Endothelial cell of umbilical vein (primary cell): ENCODE measurements at regions not wholly inside any gene's neighbourhood (a gene's known extent, or its start where the extent isn't known, plus 50 kb on each side); places are given as distances from the start of the nearest gene placed in this dataset.

ENCODE experiments used
- BruUV-seq: library from RNA; stranded (reverse); fragments of 400-500 nt; replicated peaks from 2 replicates; lab custom pipeline; 2021; lab: Mats Ljungman, UMichigan
- CTCF ChIA-PET: fragments of 300-600, 350-600 bp; sonication (Branson Sonifier 250); formaldehyde crosslinking; loops from one replicate; lab custom pipeline; 2021; ENCODE audit warnings: antibody characterized with exemption, inconsistent platforms; lab: Charles Lee
- POLR2A ChIA-PET: fragments of 300-600, 350-600 bp; sonication (Branson Sonifier 250); formaldehyde crosslinking; loops from one replicate; lab custom pipeline; 2021; ENCODE audit warnings: antibody characterized with exemption, inconsistent platforms; lab: Charles Lee
- DNase-seq: peaks from one replicate; pipeline ENCODE4 v3.0.0-alpha.2; 2011; ENCODE audit warnings: low read depth, low spot score
- FAIRE-seq: peaks from 2 replicates; lab custom pipeline; 2011; peaks lifted over from hg19 to GRCh38; lab: Jason Lieb, UNC
- H2AFZ ChIP-seq: 2 replicates; pipeline ENCODE4 v1.6.0; 2012; ENCODE audit warnings: low read depth, low read length, control low read depth, inconsistent platforms
- H3K27ac ChIP-seq: 2 replicates; pipeline ENCODE4 v1.5.1; 2011; ENCODE audit warnings: low read depth, mild to moderate bottlenecking, control low read depth, low read length, moderate library complexity; ENCODE audit not compliant: insufficient read depth
- H3K27me3 ChIP-seq, 2 experiments: 2 replicates each; pipeline versions ENCODE4 v1.6.0 to v1.6.1; 2011; ENCODE audit warnings: low read length in 2 of 2, mixed read lengths in 1 of 2; ENCODE audit not compliant: control insufficient read depth in 2 of 2, insufficient read depth in 2 of 2
- H3K36me3 ChIP-seq, 2 experiments: 2 replicates in 1 of 2; 3 replicates in 1 of 2; pipeline ENCODE4 v1.5.1; 2011; ENCODE audit warnings: low read length in 2 of 2, mild to moderate bottlenecking in 1 of 2, moderate library complexity in 1 of 2; ENCODE audit not compliant: control insufficient read depth in 2 of 2, insufficient read depth in 2 of 2; ENCODE audit errors: extremely low read depth in 1 of 2
- H3K4me1 ChIP-seq: 3 replicates; pipeline ENCODE4 v1.5.1; 2011; ENCODE audit warnings: mild to moderate bottlenecking, low read length; ENCODE audit not compliant: control insufficient read depth, insufficient read depth; ENCODE audit errors: extremely low read depth
- H3K4me2 ChIP-seq: 2 replicates; pipeline ENCODE4 v1.6.1; 2011; ENCODE audit warnings: low read length, control low read depth, mixed read lengths; ENCODE audit not compliant: insufficient read depth
- H3K4me3 ChIP-seq, 3 experiments: fragments of 200-600 bp in 1 of 3; sonication (generic), shearing (Covaris generic) in 1 of 3; replicated peaks in 1 of 3; 2 replicates each; pipeline ENCODE4 v1.5.1; 2011 to 2016; ENCODE audit warnings: control low read depth in 3 of 3, low read length in 3 of 3, mild to moderate bottlenecking in 2 of 3, inconsistent platforms in 1 of 3, low read depth in 1 of 3, moderate library complexity in 1 of 3; ENCODE audit not compliant: insufficient read depth in 1 of 3
- H3K79me2 ChIP-seq: 2 replicates; pipeline ENCODE4 v1.6.0; 2012; ENCODE audit warnings: low read length, inconsistent platforms; ENCODE audit not compliant: control insufficient read depth, insufficient read depth
- H3K9ac ChIP-seq: replicated peaks from 2 replicates; pipeline ENCODE3; 2011; ENCODE audit warnings: low read length, control low read depth; ENCODE audit not compliant: insufficient read depth; ENCODE audit errors: extremely low read depth
- H3K9me1 ChIP-seq: replicated peaks from 3 replicates; pipeline ENCODE4 v1.6.0; 2011; ENCODE audit warnings: mild to moderate bottlenecking, low read length; ENCODE audit not compliant: control insufficient read depth, insufficient read depth; ENCODE audit errors: extremely low read depth
- H3K9me3 ChIP-seq: replicated peaks from 2 replicates; pipeline ENCODE4 v1.5.1; 2012; ENCODE audit warnings: low read length, inconsistent platforms; ENCODE audit not compliant: control insufficient read depth, insufficient read depth
- H4K20me1 ChIP-seq: replicated peaks from 2 replicates; pipeline ENCODE3; 2011; ENCODE audit warnings: mild to moderate bottlenecking, low read length; ENCODE audit not compliant: control insufficient read depth, insufficient read depth; ENCODE audit errors: extremely low read depth
- EZH2 ChIP-seq: IDR thresholded peaks from 2 replicates; pipeline ENCODE4 v1.6.1; 2012; ENCODE audit warnings: borderline replicate concordance, low read depth, mild to moderate bottlenecking, moderate library complexity, low read length, inconsistent platforms; ENCODE audit not compliant: severe bottlenecking
- FOS ChIP-seq: IDR thresholded peaks from 2 replicates; pipeline ENCODE4 v1.6.1; 2011; ENCODE audit warnings: mild to moderate bottlenecking, low read length, moderate library complexity, borderline replicate concordance; ENCODE audit not compliant: insufficient read depth
- GATA2 ChIP-seq: IDR thresholded peaks from 2 replicates; pipeline ENCODE4 v1.7.0; 2011; ENCODE audit warnings: low read depth, mild to moderate bottlenecking, moderate library complexity, mixed read lengths, low read length; ENCODE audit not compliant: insufficient read length, insufficient read depth
- JUN ChIP-seq: IDR thresholded peaks from 2 replicates; pipeline ENCODE4 v1.6.1; 2011; ENCODE audit warnings: borderline replicate concordance, low read depth; ENCODE audit not compliant: insufficient read length, insufficient read depth
- MYC ChIP-seq: IDR thresholded peaks from one replicate; pipeline ENCODE4 v1.6.1; 2011; ENCODE audit warnings: mild to moderate bottlenecking, low read depth, low read length
- POLR2A ChIP-seq: IDR thresholded peaks from 2 replicates; pipeline ENCODE4 v1.6.1; 2012; ENCODE audit warnings: low read depth, mild to moderate bottlenecking, control low read depth, low read length
- POLR2AphosphoS5 ChIP-seq: IDR thresholded peaks from 2 replicates; pipeline ENCODE4 v1.6.1; 2012; ENCODE audit warnings: low read depth, mild to moderate bottlenecking, control low read depth, low read length, moderate library complexity; ENCODE audit not compliant: insufficient read depth
- dilution Hi-C: fragments of 300-500 bp; cut with MboI; formaldehyde crosslinking; loops from one replicate; pipeline ENCODE4 v1.15.0; 2019; ENCODE audit warnings: low sequenced_read_pairs; ENCODE audit not compliant: extremely low pct_ligation_motif_present
- intact Hi-C: fragments of 100-400 bp; cut with micrococcal nuclease; formaldehyde crosslinking; loops from one replicate; pipeline ENCODE4 v1.10.0; 2022
- TF ChIP-seq, protein P1 (sequence below), 2 donors: IDR thresholded peaks; 1 replicate in 1 of 2; 2 replicates in 1 of 2; pipeline ENCODE4 v1.5.1; 2011; ENCODE audit warnings: low read length in 2 of 2, mild to moderate bottlenecking in 2 of 2, moderate library complexity in 2 of 2, control low read depth in 1 of 2, inconsistent platforms in 1 of 2, low read depth in 1 of 2; ENCODE audit not compliant: insufficient read depth in 1 of 2; ENCODE audit errors: extremely low read depth in 1 of 2
- TF ChIP-seq, protein P2 (sequence below): IDR thresholded peaks from 2 replicates; pipeline ENCODE4 v1.6.1; 2011; ENCODE audit not compliant: insufficient read depth, insufficient read length

GRCh38 chr11:60594998-60595642, 79.9 kb downstream of the MS4A13 start:
- no peaks in the 10 kb centered on the region for H3K9me3 ChIP-seq
- no peak overlapping the region for H3K27ac ChIP-seq
- DNase-seq (no peak), FAIRE-seq (no peak)
- H3K4me1 ChIP-seq: no peaks in the 10 kb centered on the region
- no peaks in the 10 kb centered on the region for H3K79me2 ChIP-seq
- no peaks in the 10 kb centered on the region for H4K20me1 ChIP-seq
- dilution Hi-C loops: no loop called here
- no TSS peak for BruUV-seq
- TF ChIP-seq, protein P1, sequence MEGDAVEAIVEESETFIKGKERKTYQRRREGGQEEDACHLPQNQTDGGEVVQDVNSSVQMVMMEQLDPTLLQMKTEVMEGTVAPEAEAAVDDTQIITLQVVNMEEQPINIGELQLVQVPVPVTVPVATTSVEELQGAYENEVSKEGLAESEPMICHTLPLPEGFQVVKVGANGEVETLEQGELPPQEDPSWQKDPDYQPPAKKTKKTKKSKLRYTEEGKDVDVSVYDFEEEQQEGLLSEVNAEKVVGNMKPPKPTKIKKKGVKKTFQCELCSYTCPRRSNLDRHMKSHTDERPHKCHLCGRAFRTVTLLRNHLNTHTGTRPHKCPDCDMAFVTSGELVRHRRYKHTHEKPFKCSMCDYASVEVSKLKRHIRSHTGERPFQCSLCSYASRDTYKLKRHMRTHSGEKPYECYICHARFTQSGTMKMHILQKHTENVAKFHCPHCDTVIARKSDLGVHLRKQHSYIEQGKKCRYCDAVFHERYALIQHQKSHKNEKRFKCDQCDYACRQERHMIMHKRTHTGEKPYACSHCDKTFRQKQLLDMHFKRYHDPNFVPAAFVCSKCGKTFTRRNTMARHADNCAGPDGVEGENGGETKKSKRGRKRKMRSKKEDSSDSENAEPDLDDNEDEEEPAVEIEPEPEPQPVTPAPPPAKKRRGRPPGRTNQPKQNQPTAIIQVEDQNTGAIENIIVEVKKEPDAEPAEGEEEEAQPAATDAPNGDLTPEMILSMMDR (IDR thresholded peaks at IDR 0.05; ENCODE audit: extremely low read depth in 1 of 2, insufficient read depth in 1 of 2, low read depth in 1 of 2, low read length in 2 of 2): no peak
- TF ChIP-seq GATA2: no peak
- TF ChIP-seq POLR2AphosphoS5: no peak
- TF ChIP-seq FOS: no peak
- TF ChIP-seq EZH2: no peak
- no peak for TF ChIP-seq MYC
- no peak for TF ChIP-seq POLR2A
- no peak for TF ChIP-seq JUN
- TF ChIP-seq, protein P2, sequence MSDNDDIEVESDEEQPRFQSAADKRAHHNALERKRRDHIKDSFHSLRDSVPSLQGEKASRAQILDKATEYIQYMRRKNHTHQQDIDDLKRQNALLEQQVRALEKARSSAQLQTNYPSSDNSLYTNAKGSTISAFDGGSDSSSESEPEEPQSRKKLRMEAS: no peak
- H3K9ac ChIP-seq: no peak overlapping the region
- intact Hi-C loops: no loop called here
- POLR2A ChIA-PET: no interaction called here
- H2AFZ ChIP-seq: no peak overlapping the region
- no peak overlapping the region for H3K4me2 ChIP-seq
- H3K27me3 ChIP-seq: no peaks in the 10 kb centered on the region
- H3K36me3 ChIP-seq: no peaks in the 10 kb centered on the region
- no peaks in the 10 kb centered on the region for H3K9me1 ChIP-seq
- no peak overlapping the region for H3K4me3 ChIP-seq
- CTCF ChIA-PET: interaction anchor here (0.7 to 1.0 kb wide), 2 partner anchors 23 to 233 kb away, joined by 3 read pairs; no protein-coding TSS in a partner anchor
